Loucy (cell line): ENCODE measurements at regions not wholly inside any gene's neighbourhood (a gene's known extent, or its start where the extent isn't known, plus 50 kb on each side); places are given as distances from the start of the nearest gene placed in this dataset.
"Not testable (repeated sequence)": the region's sequence is repeated elsewhere in the genome, so short reads cannot be mapped to it uniquely, and the experiment has no call there.

Source experiments
- H2AFZ ChIP-seq: fragments of 200-600 bp; sonication (generic); 2 replicates; pipeline ENCODE4 v1.6.0; 2016; ENCODE audit warnings: antibody characterized with exemption, mild to moderate bottlenecking, low read length, moderate library complexity
- H3F3A ChIP-seq: fragments of 200-600 bp; 2 replicates; pipeline ENCODE4 v1.6.0; 2016; ENCODE audit warnings: antibody characterized with exemption, low read depth, mild to moderate bottlenecking
- H3K27me3 ChIP-seq: fragments of 200-600 bp; sonication (generic); 2 replicates; pipeline ENCODE4 v1.6.1; 2014; ENCODE audit warnings: low read length, mild to moderate bottlenecking; ENCODE audit not compliant: insufficient read depth, poor library complexity, severe bottlenecking
- H3K36me3 ChIP-seq: fragments of 200-600 bp; sonication (generic); 2 replicates; pipeline ENCODE4 v1.6.1; 2016; ENCODE audit warnings: low read length; ENCODE audit not compliant: insufficient read depth
- H3K4me1 ChIP-seq: fragments of 200-600 bp; sonication (generic); 2 replicates; pipeline ENCODE4 v1.5.1; 2014; ENCODE audit warnings: low read length, mild to moderate bottlenecking; ENCODE audit not compliant: insufficient read depth, poor library complexity, severe bottlenecking
- H3K4me2 ChIP-seq: fragments of 200-600 bp; sonication (generic); 2 replicates; pipeline ENCODE4 v1.6.0; 2014; ENCODE audit warnings: antibody characterized with exemption, low read length, low read depth, mild to moderate bottlenecking; ENCODE audit not compliant: poor library complexity, severe bottlenecking
- H3K4me3 ChIP-seq: fragments of 200-600 bp; sonication (generic); 2 replicates; pipeline ENCODE4 v1.5.1; 2014; ENCODE audit warnings: low read length, mild to moderate bottlenecking, mixed read lengths; ENCODE audit not compliant: poor library complexity, severe bottlenecking
- H3K79me2 ChIP-seq: fragments of 200-600 bp; sonication (generic); 2 replicates; pipeline ENCODE4 v1.6.1; 2014; ENCODE audit warnings: low read length; ENCODE audit not compliant: insufficient read depth
- H3K9ac ChIP-seq: fragments of 200-600 bp; sonication (generic); 2 replicates; pipeline ENCODE4 v1.6.0; 2014; ENCODE audit warnings: mild to moderate bottlenecking, low read depth, low read length, moderate library complexity; ENCODE audit not compliant: poor library complexity, severe bottlenecking
- H3K9me2 ChIP-seq: fragments of 200-600 bp; sonication (generic); replicated peaks from 2 replicates; pipeline ENCODE4 v1.6.1; 2016; ENCODE audit warnings: low read depth, low read length, mixed read lengths
- H3K9me3 ChIP-seq: fragments of 200-600 bp; sonication (generic); 2 replicates; pipeline ENCODE4 v1.6.1; 2014; ENCODE audit warnings: mild to moderate bottlenecking, antibody characterized with exemption, low read length, low read depth; ENCODE audit not compliant: insufficient read depth
- H4K20me1 ChIP-seq: fragments of 200-600 bp; sonication (generic); 2 replicates; pipeline ENCODE4 v1.6.0; 2014; ENCODE audit warnings: antibody characterized with exemption, low read length, mild to moderate bottlenecking; ENCODE audit not compliant: insufficient read depth, poor library complexity, severe bottlenecking
- EZH2phosphoT487 ChIP-seq: fragments of 200-600 bp; IDR thresholded peaks from 2 replicates; pipeline ENCODE4 v1.6.1; 2018; ENCODE audit warnings: antibody characterized with exemption, mild to moderate bottlenecking, moderate library complexity, borderline replicate concordance
- TF ChIP-seq, protein P1 (sequence below): fragments of 200-600 bp; sonication (generic); conservative IDR thresholded peaks from 2 replicates; pipeline ENCODE4 v1.5.1; 2014; ENCODE audit warnings: mild to moderate bottlenecking, antibody characterized with exemption, low read length

DNA sequence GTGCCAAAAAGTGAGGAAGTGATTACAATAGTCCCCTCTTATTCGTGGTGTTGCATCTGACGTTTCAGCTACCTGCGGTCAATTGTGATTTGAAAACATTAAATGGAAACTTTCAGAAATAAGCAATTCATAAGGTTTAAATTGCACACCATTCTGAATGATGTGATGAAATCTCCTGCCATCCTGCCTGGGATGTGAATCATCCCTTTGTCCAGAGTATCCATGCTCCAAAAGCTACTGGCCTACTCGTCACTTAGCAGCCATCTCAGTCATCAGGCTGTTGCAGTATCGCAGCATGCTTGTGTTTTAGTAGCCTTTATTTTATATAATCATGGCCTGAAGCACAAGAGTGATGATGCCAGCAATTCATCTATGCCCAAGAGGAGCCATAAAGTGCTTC lies 97.7 kb upstream of the CDCA7L start:
- no peaks in the 10 kb centered on the region for H3K9me3 ChIP-seq
- no peaks in the 10 kb centered on the region for H3F3A ChIP-seq
- H3K4me3 ChIP-seq = no peak overlapping the region
- H3K36me3 ChIP-seq = no peaks in the 10 kb centered on the region
- H2AFZ ChIP-seq = no peak overlapping the region
- no peaks in the 10 kb centered on the region for H3K4me1 ChIP-seq
- no peak for TF ChIP-seq EZH2phosphoT487
- TF ChIP-seq, protein P1, sequence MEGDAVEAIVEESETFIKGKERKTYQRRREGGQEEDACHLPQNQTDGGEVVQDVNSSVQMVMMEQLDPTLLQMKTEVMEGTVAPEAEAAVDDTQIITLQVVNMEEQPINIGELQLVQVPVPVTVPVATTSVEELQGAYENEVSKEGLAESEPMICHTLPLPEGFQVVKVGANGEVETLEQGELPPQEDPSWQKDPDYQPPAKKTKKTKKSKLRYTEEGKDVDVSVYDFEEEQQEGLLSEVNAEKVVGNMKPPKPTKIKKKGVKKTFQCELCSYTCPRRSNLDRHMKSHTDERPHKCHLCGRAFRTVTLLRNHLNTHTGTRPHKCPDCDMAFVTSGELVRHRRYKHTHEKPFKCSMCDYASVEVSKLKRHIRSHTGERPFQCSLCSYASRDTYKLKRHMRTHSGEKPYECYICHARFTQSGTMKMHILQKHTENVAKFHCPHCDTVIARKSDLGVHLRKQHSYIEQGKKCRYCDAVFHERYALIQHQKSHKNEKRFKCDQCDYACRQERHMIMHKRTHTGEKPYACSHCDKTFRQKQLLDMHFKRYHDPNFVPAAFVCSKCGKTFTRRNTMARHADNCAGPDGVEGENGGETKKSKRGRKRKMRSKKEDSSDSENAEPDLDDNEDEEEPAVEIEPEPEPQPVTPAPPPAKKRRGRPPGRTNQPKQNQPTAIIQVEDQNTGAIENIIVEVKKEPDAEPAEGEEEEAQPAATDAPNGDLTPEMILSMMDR = no peak
- no peak overlapping the region for H3K9ac ChIP-seq
- no peaks in the 10 kb centered on the region for H3K9me2 ChIP-seq
- no peaks in the 10 kb centered on the region for H4K20me1 ChIP-seq
- H3K27me3 ChIP-seq = no peaks in the 10 kb centered on the region
- no peak overlapping the region for H3K4me2 ChIP-seq
- H3K79me2 ChIP-seq = no peaks in the 10 kb centered on the region

- Histone ChIP-seq H3F3A (no peaks in the 10 kb centered on the region), H3K9me3 (no peaks in the 10 kb centered on the region), H3K9me2 (no peaks in the 10 kb centered on the region)
Measured at GRCh38 chr7:22040923-22041595, 95.4 kb upstream of the CDCA7L start.

DNA sequence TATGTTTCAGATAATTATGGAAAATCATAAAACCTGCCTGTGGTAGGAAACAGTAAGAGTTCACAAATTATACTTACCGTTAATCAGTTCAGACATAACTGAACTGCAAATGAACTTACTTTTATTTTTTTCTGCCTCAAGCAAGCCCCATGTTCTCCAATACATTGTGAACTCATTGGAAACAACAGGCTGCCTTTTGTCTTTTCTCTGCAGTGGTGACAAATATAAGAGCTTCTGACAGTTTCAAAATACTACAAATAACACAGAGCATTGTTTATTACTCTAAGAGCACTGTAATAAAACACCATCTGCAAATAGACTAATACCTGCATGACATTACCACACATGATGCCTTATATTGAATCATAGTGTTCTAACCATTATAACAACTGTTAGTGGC lies 94.0 kb upstream of the CDCA7L start:
- H4K20me1 ChIP-seq = no peaks in the 10 kb centered on the region
- no peak overlapping the region for H3K4me3 ChIP-seq
- H3K9me3 ChIP-seq = no peaks in the 10 kb centered on the region
- H3F3A ChIP-seq = no peaks in the 10 kb centered on the region
- 0 out of 2 replicates have a peak overlapping the region, but pooled peaks have one; percentile 31 for H2AFZ ChIP-seq
- H3K4me1 ChIP-seq = no peaks in the 10 kb centered on the region
- no peak overlapping the region for H3K4me2 ChIP-seq
- no peak overlapping the region for H3K9ac ChIP-seq
- no peaks in the 10 kb centered on the region for H3K79me2 ChIP-seq
- TF ChIP-seq, protein P1 = no peak
- no peak for TF ChIP-seq EZH2phosphoT487
- H3K9me2 ChIP-seq = no peaks in the 10 kb centered on the region
- H3K36me3 ChIP-seq = no peaks in the 10 kb centered on the region
- H3K27me3 ChIP-seq = no peaks in the 10 kb centered on the region

More at GRCh38 chr7:22040923-22041595, 95.4 kb upstream of the CDCA7L start:
- H3K9ac ChIP-seq = no peak overlapping the region
- H4K20me1 ChIP-seq = no peaks in the 10 kb centered on the region
- no peaks in the 10 kb centered on the region for H3K4me1 ChIP-seq
- H3K27me3 ChIP-seq = no peaks in the 10 kb centered on the region
- no peak overlapping the region for H2AFZ ChIP-seq
- no peak overlapping the region for H3K4me2 ChIP-seq
- no peak for TF ChIP-seq EZH2phosphoT487
- TF ChIP-seq, protein P1 = no peak
- no peaks in the 10 kb centered on the region for H3K79me2 ChIP-seq
- H3K36me3 ChIP-seq = no peaks in the 10 kb centered on the region
- H3K4me3 ChIP-seq = no peak overlapping the region

DNA sequence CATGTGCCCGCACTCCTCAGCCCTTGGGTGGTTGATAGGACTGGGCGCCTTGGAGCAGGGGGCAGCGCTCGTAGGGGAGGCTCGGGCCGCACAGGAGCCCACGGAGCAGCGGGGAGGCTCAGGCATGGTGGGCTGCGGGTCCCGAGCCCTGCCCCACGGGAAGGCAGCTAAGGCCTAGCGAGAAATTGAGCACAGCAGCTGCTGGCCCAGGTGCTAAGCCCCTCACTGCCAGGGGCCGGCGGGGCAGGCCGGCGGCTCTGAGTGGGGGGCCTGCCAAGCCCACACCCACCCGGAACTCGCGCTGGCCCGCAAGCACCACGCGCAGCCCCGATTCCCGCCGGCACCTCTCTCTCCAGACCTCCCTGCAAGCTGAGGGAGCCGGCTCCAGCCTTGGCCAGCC lies 86.7 kb upstream of the CDCA7L start:
- not testable (repeated sequence) for H3K9me2 ChIP-seq, H3K79me2 ChIP-seq, H4K20me1 ChIP-seq, H3F3A ChIP-seq, H3K9me3 ChIP-seq, H2AFZ ChIP-seq, H3K36me3 ChIP-seq, H3K27me3 ChIP-seq, H3K4me2 ChIP-seq, H3K9ac ChIP-seq, H3K4me3 ChIP-seq
- H3K4me1 ChIP-seq = peaks cover 10% of the 10 kb centered on the region

- H3K4me3 ChIP-seq, H4K20me1 ChIP-seq, H2AFZ ChIP-seq, H3K9ac ChIP-seq, H3K27me3 ChIP-seq, H3K79me2 ChIP-seq, H3F3A ChIP-seq, H3K4me2 ChIP-seq, H3K9me3 ChIP-seq, H3K9me2 ChIP-seq, H3K36me3 ChIP-seq: not testable (repeated sequence)
- peaks cover 23% of the 10 kb centered on the region for H3K4me1 ChIP-seq
Measured at GRCh38 chr7:22028656-22029055, 83.0 kb upstream of the CDCA7L start.
